ENCODE measurements at regions not wholly inside any gene's neighbourhood (a gene's known extent, or its start where the extent isn't known, plus 50 kb on each side); places are given as distances from the start of the nearest gene placed in this dataset.

- H3K4me1 ChIP-seq = no peaks in the 10 kb centered on the region
- H3K27ac ChIP-seq = no peak overlapping the region
- H3K9me3 ChIP-seq = no peaks in the 10 kb centered on the region
- DNase-seq = no peak
- H3K27me3 ChIP-seq = no peaks in the 10 kb centered on the region
- H3K4me3 ChIP-seq = no peak overlapping the region
- TF ChIP-seq, protein P1, sequence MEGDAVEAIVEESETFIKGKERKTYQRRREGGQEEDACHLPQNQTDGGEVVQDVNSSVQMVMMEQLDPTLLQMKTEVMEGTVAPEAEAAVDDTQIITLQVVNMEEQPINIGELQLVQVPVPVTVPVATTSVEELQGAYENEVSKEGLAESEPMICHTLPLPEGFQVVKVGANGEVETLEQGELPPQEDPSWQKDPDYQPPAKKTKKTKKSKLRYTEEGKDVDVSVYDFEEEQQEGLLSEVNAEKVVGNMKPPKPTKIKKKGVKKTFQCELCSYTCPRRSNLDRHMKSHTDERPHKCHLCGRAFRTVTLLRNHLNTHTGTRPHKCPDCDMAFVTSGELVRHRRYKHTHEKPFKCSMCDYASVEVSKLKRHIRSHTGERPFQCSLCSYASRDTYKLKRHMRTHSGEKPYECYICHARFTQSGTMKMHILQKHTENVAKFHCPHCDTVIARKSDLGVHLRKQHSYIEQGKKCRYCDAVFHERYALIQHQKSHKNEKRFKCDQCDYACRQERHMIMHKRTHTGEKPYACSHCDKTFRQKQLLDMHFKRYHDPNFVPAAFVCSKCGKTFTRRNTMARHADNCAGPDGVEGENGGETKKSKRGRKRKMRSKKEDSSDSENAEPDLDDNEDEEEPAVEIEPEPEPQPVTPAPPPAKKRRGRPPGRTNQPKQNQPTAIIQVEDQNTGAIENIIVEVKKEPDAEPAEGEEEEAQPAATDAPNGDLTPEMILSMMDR (IDR thresholded peaks at IDR 0.05) = no peak
- no peak for TF ChIP-seq POLR2A (IDR thresholded peaks at IDR 0.05)
- H3K36me3 ChIP-seq = no peaks in the 10 kb centered on the region
- intact Hi-C loops (cut with DNase I; ENCODE audit: low total_unique reads) = no loop called here
These were observed 174.5 kb upstream of the MOCS1 start for GRCh38 chr6:40108736-40109135.

DNA sequence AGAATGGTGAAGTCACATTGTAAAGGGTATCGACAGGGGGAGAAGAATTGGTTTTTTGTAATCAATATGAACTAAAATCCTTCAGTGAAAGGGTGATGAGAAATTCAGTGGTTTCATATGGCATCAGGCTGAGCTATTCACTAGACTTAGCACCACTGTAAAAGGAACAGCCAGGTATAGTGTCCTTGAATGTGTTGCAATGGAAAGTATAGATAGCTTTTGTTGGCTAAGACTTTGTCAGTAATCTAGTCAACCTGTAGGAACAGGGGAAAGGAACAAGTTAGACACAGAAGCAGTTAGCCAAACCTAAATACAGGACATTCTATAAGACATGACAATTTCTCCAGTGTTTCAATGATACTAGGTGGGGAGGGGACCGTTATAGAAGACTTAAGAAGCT is 172.6 kb upstream of the MOCS1 start:
- Histone ChIP-seq H3K36me3 (no peaks in the 10 kb centered on the region), H3K27me3 (no peaks in the 10 kb centered on the region), H3K4me1 (no peaks in the 10 kb centered on the region), H3K4me3 (no peak overlapping the region), H3K27ac (no peak overlapping the region), H3K9me3 (no peaks in the 10 kb centered on the region)
- no peak for DNase-seq
- intact Hi-C loops (cut with DNase I; ENCODE audit: low total_unique reads) = no loop called here
- TF ChIP-seq POLR2A (IDR thresholded peaks at IDR 0.05) = no peak
- TF ChIP-seq, protein P1 (IDR thresholded peaks at IDR 0.05) = no peak

DNA sequence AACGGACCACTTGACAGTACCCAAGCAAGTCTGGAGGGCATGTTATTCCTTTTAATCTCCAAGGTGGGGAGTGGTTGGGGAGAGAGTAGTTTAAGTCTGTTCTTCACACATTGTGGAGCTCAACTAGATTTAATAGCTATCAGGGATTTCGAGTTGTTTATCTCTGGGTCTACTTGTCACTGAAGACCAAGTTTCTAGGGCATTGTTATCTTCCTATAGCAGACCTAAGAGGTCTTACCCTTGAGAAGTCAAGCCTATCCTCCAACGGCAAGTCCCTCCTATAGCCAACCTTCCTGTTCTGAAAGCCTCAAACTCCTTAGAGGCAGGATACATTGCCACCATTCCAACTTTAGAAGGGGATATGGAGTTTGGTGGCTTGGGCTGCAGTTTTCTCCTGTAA is 164.5 kb upstream of the MOCS1 start:
- Histone ChIP-seq H3K4me3 (no peak overlapping the region), H3K27me3 (no peaks in the 10 kb centered on the region), H3K27ac (no peak overlapping the region), H3K4me1 (no peaks in the 10 kb centered on the region), H3K9me3 (no peaks in the 10 kb centered on the region), H3K36me3 (no peaks in the 10 kb centered on the region)
- TF ChIP-seq, protein P1 (IDR thresholded peaks at IDR 0.05) = no peak
- no peak for TF ChIP-seq POLR2A (IDR thresholded peaks at IDR 0.05)
- DNase-seq = no peak
- intact Hi-C loops (cut with DNase I; ENCODE audit: low total_unique reads) = no loop called here

DNA sequence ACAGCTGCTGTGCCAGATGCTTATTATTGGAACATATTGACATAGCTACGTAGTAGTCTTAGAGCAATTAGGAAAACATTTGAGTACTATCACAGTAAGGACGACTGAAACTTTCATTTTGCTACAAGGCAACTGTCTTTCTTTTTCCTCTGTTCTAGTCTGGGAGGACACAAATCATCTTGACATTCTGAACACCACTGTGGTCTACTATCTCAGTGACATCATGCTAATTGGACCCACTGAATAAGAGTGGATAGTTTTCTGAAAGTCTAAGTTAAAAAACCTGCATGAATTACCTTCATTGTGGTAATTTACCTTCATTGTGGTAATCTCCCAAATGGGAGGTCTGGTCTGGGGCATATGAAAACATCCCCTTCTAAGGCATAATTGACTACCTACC is 163.3 kb upstream of the MOCS1 start:
- TF ChIP-seq, protein P1 (IDR thresholded peaks at IDR 0.05) = no peak
- no peak for TF ChIP-seq POLR2A (IDR thresholded peaks at IDR 0.05)
- no peak for DNase-seq
- no peaks in the 10 kb centered on the region for H3K4me1 ChIP-seq
- no peaks in the 10 kb centered on the region for H3K9me3 ChIP-seq
- intact Hi-C loops (cut with DNase I; ENCODE audit: low total_unique reads) = no loop called here
- no peaks in the 10 kb centered on the region for H3K36me3 ChIP-seq
- no peak overlapping the region for H3K4me3 ChIP-seq
- H3K27me3 ChIP-seq = no peaks in the 10 kb centered on the region
- no peak overlapping the region for H3K27ac ChIP-seq

- Histone ChIP-seq H3K9me3 (no peaks in the 10 kb centered on the region), H3K27me3 (no peaks in the 10 kb centered on the region), H3K4me3 (no peak overlapping the region), H3K4me1 (no peaks in the 10 kb centered on the region), H3K27ac (no peak overlapping the region), H3K36me3 (no peaks in the 10 kb centered on the region)
- TF ChIP-seq, protein P1 (IDR thresholded peaks at IDR 0.05) = no peak
- no peak for TF ChIP-seq POLR2A (IDR thresholded peaks at IDR 0.05)
- intact Hi-C loops (cut with DNase I; ENCODE audit: low total_unique reads) = no loop called here
- no peak for DNase-seq
These were observed 149.1 kb upstream of the MOCS1 start for GRCh38 chr6:40083141-40083920.
